D721Med (cell line): ENCODE measurements at regions not wholly inside any gene's neighbourhood (a gene's known extent, or its start where the extent isn't known, plus 50 kb on each side); places are given as distances from the start of the nearest gene placed in this dataset.

Experiments
- DNase-seq: peaks from one replicate; pipeline ENCODE4 v3.0.0; 2011; ENCODE audit warnings: low spot score; ENCODE audit not compliant: insufficient read length
- FAIRE-seq: peaks from 2 replicates; lab custom pipeline; 2011; peaks lifted over from hg19 to GRCh38; lab: Jason Lieb, UNC
- TF ChIP-seq, protein P1 (sequence below): IDR thresholded peaks from 2 replicates; pipeline ENCODE4 v1.5.1; 2012; ENCODE audit warnings: mild to moderate bottlenecking, control low read depth; ENCODE audit not compliant: insufficient read depth; ENCODE audit errors: missing control alignments

DNA sequence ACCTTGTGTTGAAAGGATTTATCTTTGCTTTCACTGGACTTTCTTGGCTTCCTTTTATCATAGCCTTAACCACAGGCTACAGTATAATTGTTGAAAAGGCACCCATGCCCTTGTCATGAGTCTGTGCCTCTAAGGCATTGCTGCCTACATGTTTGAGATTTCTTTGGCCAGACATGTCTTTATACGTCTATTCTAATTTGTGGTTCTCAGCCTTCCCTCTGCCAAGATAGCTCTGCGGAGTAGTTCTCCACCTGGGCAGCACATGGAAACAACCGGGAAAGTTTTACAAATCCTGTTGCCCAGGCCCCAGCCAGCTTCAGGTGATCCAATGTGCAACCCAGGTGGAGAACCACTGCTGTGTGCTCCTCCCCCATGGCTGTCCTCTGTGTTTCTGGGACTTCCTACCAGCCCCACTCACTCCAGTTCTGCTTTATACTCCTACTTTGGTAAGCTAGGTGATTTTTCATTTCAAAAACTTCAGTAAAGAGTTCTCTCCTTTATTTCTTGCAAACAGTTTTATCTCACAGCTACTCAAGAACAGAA, 159.6 kb upstream of the MYLIP start:
- DNase-seq (no peak), FAIRE-seq (no peak)
- TF ChIP-seq, protein P1, sequence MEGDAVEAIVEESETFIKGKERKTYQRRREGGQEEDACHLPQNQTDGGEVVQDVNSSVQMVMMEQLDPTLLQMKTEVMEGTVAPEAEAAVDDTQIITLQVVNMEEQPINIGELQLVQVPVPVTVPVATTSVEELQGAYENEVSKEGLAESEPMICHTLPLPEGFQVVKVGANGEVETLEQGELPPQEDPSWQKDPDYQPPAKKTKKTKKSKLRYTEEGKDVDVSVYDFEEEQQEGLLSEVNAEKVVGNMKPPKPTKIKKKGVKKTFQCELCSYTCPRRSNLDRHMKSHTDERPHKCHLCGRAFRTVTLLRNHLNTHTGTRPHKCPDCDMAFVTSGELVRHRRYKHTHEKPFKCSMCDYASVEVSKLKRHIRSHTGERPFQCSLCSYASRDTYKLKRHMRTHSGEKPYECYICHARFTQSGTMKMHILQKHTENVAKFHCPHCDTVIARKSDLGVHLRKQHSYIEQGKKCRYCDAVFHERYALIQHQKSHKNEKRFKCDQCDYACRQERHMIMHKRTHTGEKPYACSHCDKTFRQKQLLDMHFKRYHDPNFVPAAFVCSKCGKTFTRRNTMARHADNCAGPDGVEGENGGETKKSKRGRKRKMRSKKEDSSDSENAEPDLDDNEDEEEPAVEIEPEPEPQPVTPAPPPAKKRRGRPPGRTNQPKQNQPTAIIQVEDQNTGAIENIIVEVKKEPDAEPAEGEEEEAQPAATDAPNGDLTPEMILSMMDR, result no peak

DNA sequence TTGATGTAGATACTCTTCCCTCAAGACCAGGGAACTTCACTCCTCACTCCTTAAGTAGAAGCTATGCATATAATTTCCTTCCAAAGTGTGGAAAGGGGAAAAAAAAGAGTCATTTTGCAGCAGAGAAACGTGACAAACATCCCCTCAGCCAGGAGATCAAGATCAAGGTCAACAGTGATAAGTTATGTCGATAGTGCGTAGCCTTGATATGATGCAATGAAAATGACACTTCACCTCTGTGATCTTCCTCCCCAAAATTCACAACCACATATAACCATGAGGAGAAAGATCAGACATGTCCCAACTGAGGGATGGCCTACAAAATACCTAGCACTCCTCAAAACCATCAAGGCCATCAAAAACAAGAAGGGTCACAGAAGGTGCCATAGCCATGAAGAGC, 160.4 kb upstream of the MYLIP start:
- TF ChIP-seq, protein P1, result no peak
- DNase-seq, result no peak
- no peak for FAIRE-seq

DNA sequence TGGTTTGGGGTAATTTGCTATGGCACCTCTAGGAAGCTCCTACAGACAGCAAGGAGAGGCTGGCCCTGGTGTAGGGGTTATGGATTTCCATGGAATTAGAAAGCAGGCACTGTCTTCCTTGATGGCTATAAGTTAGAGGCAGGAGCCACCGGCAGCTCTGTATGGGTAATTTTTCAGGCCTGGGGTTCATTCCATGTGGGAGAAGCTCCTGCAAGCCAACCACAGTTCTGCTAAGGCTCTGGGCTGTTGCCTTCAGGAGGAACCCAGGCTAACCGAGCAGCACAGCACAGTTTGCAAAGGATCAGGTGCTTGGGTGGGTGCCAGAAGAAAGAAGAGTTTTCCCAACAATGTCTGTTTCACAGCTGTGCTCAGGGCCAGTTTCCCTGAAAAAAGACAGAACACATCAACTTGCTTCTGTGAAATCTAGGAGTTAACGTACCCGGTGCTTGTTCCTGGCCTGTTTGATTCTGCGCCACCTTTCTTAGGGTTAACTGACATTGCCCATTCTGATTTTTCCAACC, 162.8 kb upstream of the MYLIP start:
- FAIRE-seq, result no peak
- TF ChIP-seq, protein P1, result no peak

DNA sequence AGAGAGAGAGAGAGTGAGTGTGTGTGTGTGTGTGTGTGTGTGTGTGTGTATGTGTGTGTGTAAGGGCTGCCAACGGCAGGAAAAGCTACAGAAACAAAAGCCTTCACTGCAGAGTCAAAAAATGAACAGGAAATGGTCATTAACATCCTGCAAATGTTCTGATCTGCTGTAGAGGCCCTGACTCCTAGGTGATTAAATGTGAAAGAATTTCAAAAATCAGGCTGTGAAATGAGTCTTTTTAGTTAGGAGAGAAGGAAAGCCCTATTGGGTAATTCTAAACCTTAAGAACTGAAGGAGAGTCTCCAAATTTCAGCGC, 166.5 kb upstream of the MYLIP start:
- FAIRE-seq (no peak), DNase-seq (no peak)
- TF ChIP-seq, protein P1, result no peak

More for the DNA sequence above, 162.8 kb upstream of the MYLIP start:
- no peak for DNase-seq

DNA sequence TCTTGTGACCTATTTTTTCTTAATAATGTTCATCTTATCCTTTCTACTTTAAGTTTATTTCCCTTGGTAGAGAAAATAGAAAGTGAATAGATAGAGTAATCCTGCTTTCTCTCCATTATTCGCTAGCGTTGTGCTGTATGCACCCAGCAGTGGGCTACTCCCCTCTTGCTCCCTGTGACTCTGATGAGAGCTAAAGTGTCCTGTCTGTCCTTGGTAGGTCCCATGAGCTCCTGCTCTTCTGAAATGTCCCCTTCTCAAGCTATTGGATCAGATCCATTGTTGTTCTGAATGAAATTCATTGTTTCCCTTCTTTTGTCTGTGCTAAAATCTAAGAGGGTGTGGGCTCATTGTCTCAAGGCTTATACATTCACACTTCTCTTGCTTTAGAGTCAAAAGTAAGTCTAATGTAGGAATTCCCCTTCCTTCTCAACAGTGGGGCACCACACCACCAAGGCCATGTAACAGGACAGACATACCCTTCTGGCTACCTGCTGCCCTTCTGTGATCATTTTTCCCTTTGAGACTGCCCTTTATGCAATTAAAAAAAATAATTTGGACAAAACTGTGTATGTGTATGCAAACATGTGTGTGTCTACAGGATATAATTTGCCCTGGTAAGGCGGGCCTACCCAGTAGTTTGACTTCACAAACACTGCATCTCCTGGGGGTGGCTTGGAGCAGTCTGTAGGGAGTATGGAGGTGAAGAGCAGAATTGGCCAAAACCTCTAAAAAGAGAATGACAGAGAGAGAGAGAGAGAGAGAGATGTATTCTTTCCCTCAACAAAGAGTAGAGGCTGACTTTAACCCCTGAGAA, 167.0 kb upstream of the MYLIP start:
- FAIRE-seq, result no peak
- TF ChIP-seq, protein P1, result no peak
- DNase-seq, result no peak

DNA sequence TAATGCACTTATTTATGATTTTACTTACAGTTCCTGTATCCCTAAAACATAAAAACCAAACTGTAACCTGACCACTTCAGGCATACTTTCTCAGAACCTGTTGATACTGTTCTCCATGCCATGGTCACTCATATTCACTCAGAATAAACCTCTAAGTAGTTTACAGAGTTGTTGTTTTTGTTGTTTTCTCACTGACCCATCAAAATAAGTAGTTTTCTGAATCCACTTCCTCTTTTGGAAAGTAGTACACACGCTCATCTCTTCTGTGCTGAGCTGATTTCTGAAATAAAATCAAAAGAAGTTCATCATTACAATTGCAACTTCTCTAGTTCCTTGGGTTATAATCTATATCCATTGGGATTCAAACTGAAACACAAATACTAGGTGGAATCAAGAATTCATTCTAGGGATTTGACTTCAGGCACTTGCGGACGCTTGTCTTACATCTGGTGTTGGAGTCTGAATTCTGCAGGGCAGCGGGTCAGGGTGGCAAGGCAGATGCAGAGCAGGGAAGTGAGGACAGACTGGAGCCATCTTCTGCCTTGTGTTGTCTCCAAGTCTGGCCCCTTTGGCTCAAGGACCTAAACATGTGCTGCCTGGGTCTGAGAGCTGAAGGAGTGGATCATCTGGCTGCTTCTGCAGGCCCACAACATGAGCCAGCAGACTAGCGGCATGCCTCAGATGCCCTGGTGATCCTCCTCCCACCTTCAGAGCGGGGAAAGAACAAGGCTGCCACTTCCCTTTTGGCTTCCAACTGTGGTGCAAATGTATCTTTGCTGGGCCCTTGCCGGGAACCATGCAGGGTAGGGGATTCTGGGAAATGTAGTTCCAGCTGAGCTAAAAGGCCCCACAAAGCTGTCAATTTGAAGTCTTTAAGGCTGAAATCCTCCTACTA, 167.9 kb upstream of the MYLIP start:
- TF ChIP-seq, protein P1, result no peak
- FAIRE-seq (no peak), DNase-seq (no peak)
